Lower lobe of right lung (tissue), 2 donors: ENCODE measurements at regions not wholly inside any gene's neighbourhood (a gene's known extent, or its start where the extent isn't known, plus 50 kb on each side); places are given as distances from the start of the nearest gene placed in this dataset.

Experiments used
- ATAC-seq, 2 donors: fragments of 200-7000 bp; cut with Tn5 transposase; one replicate each; pipeline ENCODE4 v1.9.1; 2020 to 2022; ENCODE audit warnings: mild to moderate bottlenecking in 2 of 2, moderate library complexity in 2 of 2
- DNase-seq: peaks from one replicate; pipeline ENCODE4 v3.0.0-alpha.2; 2020
- H3K27ac ChIP-seq: fragments of 200-600 bp; one replicate; pipeline ENCODE4 v1.8.0; 2022
- H3K27me3 ChIP-seq: fragments of 200-600 bp; one replicate; pipeline ENCODE4 v1.8.0; 2022; ENCODE audit warnings: low read depth
- H3K36me3 ChIP-seq: fragments of 200-600 bp; one replicate; pipeline ENCODE4 v1.8.0; 2022; ENCODE audit warnings: mild to moderate bottlenecking
- H3K4me1 ChIP-seq: fragments of 200-600 bp; one replicate; pipeline ENCODE4 v1.8.0; 2022
- H3K4me3 ChIP-seq: fragments of 200-600 bp; one replicate; pipeline ENCODE4 v1.8.0; 2022; ENCODE audit warnings: mild to moderate bottlenecking
- H3K9me3 ChIP-seq: fragments of 200-600 bp; one replicate; pipeline ENCODE4 v1.8.0; 2022
- CTCF ChIP-seq: fragments of 200-600 bp; IDR thresholded peaks from one replicate; pipeline ENCODE4 v1.8.0; 2022; ENCODE audit warnings: antibody characterized with exemption, mild to moderate bottlenecking
- intact Hi-C: fragments of 100-400 bp; cut with DNase I; formaldehyde crosslinking; loops from one replicate; pipeline ENCODE4 v1.11.0; 2022
- donor health status: DM: no; HTN: yes; CAD: no; lungs with severe emphysema.

- Histone ChIP-seq H3K36me3 (no peaks in the 10 kb centered on the region), H3K27me3 (no peaks in the 10 kb centered on the region), H3K4me1 (no peaks in the 10 kb centered on the region), H3K27ac (no peak overlapping the region), H3K4me3 (no peak overlapping the region), H3K9me3 (no peaks in the 10 kb centered on the region)
- TF ChIP-seq CTCF: no peak
- ATAC-seq: no peak
- no peak for DNase-seq
- intact Hi-C loops: no loop called here
Measured at GRCh38 chr10:130642926-130643325, 506.7 kb downstream of the GLRX3 start.

- DNase-seq (no peak), ATAC-seq (no peak)
- Histone ChIP-seq H3K27me3 (no peaks in the 10 kb centered on the region), H3K36me3 (no peaks in the 10 kb centered on the region), H3K4me1 (no peaks in the 10 kb centered on the region), H3K27ac (no peak overlapping the region), H3K4me3 (no peak overlapping the region), H3K9me3 (no peaks in the 10 kb centered on the region)
- intact Hi-C loops: no loop called here
- no peak for TF ChIP-seq CTCF
Measured at GRCh38 chr10:130647341-130647740, 511.1 kb downstream of the GLRX3 start.

GRCh38 chr10:130648807-130649206 is 512.6 kb downstream of the GLRX3 start:
- intact Hi-C loops: no loop called here
- TF ChIP-seq CTCF: no peak

GRCh38 chr10:130652544-130652943 is 516.4 kb downstream of the GLRX3 start:
- H3K4me1 ChIP-seq: no peaks in the 10 kb centered on the region
- intact Hi-C loops: no loop called here
- TF ChIP-seq CTCF: no peak
- DNase-seq: no peak
- H3K4me3 ChIP-seq: no peak overlapping the region
- ATAC-seq: no peak
- no peaks in the 10 kb centered on the region for H3K27me3 ChIP-seq
- no peaks in the 10 kb centered on the region for H3K36me3 ChIP-seq
- H3K27ac ChIP-seq: no peak overlapping the region
- H3K9me3 ChIP-seq: no peaks in the 10 kb centered on the region

More at GRCh38 chr10:130648807-130649206, 512.6 kb downstream of the GLRX3 start:
- DNase-seq (no peak), ATAC-seq (no peak)
- no peak overlapping the region for H3K27ac ChIP-seq
- no peaks in the 10 kb centered on the region for H3K9me3 ChIP-seq
- H3K36me3 ChIP-seq: no peaks in the 10 kb centered on the region
- no peaks in the 10 kb centered on the region for H3K4me1 ChIP-seq
- no peaks in the 10 kb centered on the region for H3K27me3 ChIP-seq
- no peak overlapping the region for H3K4me3 ChIP-seq

- no peak overlapping the region for H3K27ac ChIP-seq
- no peak overlapping the region for H3K4me3 ChIP-seq
- intact Hi-C loops: no loop called here
- H3K27me3 ChIP-seq: no peaks in the 10 kb centered on the region
- H3K4me1 ChIP-seq: no peaks in the 10 kb centered on the region
- no peaks in the 10 kb centered on the region for H3K36me3 ChIP-seq
- ATAC-seq (no peak), DNase-seq (no peak)
- no peaks in the 10 kb centered on the region for H3K9me3 ChIP-seq
- TF ChIP-seq CTCF: no peak
Measured at GRCh38 chr10:130652964-130653578, 516.9 kb downstream of the GLRX3 start.
